Right hindlimb (tissue), 1 donor: ENCODE measurements at regions not wholly inside any gene's neighbourhood (a gene's known extent, or its start where the extent isn't known, plus 50 kb on each side); places are given as distances from the start of the nearest gene placed in this dataset.
"Not testable (repeated sequence)": the region's sequence is repeated elsewhere in the genome, so short reads cannot be mapped to it uniquely, and the experiment has no call there.

Experiments used
- DNase-seq: peaks from one replicate; pipeline ENCODE4 v3.0.0-alpha.2; 2018

GRCh38 chr22:49470741-49471503 is 356.8 kb downstream of the BRD1 start:
- DNase-seq: no peak

- DNase-seq: no peak
Measured at GRCh38 chr22:49469896-49470740, 357.6 kb downstream of the BRD1 start.

GRCh38 chr22:49468487-49469198 is 359.0 kb downstream of the BRD1 start:
- DNase-seq: no peak

DNA sequence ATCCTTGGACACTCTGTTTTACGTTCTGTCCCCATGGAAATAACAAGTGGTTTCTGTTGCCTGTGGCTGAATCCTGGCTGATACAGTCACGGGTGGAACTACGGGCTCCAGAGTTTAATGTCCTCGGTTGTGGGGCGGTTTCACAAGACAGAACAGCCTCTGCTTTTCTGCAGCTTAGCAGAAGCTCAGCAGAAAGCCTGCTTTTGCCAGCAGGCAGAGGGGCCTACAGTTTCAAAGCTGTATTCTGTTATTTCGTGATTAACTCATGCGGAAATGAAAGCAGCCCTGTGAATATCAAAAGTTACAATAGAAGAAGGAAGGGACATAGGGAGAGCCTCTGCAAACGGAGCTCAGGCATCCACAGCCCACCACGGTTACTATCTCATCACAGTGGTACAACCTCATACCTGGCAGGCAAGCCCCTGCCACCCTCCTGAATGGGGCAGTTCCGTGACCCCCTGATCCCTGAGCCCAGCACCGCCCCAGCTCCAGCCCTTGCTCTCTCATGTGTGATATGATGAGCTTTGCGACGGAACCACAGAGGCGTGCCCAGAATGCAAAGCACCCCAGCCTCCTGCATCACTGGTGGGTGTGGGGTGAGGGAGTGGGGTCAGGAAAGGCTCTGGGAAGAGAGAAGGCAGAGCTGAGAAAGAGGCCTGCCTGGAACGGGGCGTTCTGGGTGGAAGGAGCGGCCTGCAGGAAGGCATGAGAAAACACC is 360.6 kb downstream of the BRD1 start:
- DNase-seq: no peak

- DNase-seq: no peak
Measured at GRCh38 chr22:49464037-49464436, 363.6 kb downstream of the BRD1 start.

DNA sequence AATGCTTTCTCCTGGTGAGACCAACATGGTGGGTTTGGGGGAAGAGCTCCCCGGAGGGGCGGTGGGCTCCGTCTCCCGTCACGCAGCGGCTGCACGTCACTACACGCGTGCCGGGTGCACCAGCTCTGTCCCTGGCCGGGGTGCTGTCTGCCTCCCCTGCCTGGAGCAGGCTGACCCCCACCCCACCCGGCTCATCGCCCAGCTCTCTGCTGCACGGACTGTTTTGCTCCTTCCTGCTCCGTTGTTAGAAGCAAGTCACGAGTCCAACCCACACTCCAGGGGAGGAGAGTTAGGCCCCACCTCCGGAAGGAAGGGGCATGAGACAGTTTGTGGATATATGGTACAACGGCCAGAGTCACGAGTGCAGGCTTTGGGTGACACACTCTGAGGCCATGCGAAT is 364.9 kb downstream of the BRD1 start:
- no peak for DNase-seq

DNA sequence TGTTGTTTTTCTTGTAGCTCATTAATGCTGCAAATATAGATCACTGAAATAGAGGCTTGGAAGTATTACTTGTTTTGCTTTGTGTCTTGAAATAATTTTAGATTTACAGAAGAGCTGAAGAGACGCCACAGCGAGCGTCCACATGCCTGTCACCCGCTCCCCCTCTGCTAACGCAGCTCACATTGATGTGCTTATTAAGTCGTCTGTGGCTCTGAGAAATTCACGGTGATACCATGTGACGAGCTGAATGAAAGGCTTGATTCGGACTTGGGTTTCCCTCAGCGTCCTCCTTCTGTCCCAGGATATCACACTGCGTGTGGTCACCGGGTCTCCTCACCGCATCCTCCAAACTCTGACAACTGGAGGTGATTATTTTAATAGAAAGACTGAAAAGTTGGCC is 365.4 kb downstream of the BRD1 start:
- DNase-seq: no peak

DNA sequence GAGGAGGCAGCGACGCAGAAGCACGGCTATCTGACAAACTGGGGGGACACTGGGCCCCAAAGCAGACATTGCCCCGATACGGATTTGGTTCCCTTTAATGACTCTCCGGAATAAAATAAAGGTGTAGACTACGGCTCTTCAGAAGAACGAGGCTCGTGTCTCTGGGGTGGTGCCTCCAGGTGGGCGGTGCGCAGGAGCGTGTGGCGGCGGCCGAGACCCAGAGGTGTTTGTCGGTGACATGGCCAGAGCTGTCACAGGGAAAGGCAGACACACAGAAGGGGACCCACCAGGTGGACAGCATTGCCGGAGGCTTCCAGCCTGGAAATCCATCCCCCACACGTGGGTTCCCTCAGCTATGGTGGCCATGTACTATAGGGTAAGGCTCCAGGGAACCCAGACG is 366.0 kb downstream of the BRD1 start:
- no peak for DNase-seq

DNA sequence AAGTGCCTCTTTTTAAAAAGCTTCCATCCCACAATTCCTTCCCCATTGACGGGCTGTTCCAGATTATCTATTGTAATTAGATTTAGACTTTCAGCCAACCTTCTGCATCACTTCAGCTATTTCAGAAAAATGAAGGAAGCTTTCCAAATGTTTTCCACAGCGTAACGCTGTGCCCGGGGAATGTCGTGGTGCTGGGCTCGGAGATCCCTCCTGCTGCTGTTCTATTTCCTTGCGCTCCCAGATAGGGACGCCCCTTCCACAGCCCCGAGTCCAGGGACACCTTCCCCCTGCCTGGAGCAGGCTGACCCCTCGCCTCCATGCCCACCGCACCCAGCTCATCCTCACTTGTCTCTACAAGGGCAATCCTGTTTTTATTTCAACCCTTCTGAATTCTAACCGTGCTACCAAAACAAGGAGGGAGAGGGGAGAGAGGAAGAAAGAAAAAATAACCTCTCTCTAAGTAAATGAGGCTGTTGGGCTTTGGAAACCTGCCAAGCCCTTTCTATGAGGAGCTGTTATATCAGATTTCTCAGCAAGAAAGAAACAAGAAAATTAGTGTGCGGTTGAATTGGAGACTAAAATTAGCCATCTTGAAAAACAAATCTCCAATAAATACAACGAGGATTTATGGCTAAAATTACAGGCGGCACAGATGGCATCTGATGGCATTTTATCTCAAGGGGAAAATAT is 366.9 kb downstream of the BRD1 start:
- DNase-seq: no peak

- no peak for DNase-seq
Measured at GRCh38 chr22:49460091-49460490, 367.6 kb downstream of the BRD1 start.

- no peak for DNase-seq
Measured at GRCh38 chr22:49458708-49459099, 369.0 kb downstream of the BRD1 start.

DNA sequence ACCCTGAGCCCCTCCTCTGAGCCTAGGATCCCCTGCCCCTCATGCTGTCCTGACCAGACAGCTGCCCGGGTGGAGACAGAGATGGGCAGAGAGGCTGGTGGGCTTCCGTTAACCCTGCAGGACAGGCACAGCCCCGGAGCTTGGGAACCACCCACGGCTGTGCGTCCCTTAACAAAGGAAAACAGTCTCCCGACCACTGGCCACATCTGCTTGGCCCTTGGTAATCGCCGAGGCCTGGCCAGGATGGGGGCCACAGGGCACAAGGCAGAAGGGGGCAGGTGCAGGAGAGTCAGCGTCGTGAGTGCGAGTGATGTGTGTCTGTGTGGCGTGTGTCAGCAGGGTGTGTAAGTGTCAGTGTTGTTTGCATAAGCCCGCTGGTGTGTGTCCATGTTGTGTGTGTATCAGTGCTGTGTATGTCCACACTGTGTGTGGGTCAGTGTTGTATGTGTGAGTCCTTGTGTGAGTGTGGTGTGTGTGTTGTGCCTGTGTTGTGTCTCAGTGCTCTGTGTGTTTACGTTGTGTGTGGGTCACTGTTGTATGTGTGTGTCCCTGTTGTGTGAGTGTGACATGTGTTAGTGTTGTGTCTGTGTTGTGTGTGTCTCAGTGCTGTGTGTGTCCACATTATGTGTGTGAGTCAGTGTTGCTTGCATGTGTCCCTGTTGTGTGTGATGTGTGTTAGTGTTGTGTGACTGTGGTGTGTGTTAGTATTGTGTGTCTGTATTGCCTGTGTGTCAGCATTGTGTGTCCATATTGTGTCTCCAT is 369.5 kb downstream of the BRD1 start:
- DNase-seq: no peak

DNA sequence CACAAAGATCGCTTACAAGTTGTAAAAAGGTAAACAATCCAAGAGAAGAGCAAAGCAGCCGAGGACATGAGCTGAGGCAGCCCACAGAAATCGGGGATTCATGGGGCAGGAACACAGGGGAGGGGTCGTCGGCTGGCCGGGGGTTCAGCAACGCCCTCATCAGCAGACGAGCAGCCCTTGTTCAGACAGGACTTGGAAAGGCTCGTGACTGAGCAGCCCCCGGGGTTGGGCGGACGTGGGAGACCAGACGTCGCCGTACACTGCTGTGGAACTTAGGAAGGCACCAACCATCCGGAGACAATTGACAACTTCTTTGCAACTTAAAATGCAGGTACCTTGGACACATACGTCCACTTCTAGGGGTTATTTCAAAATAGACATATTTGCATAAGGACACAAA is 370.5 kb downstream of the BRD1 start:
- DNase-seq: no peak

DNA sequence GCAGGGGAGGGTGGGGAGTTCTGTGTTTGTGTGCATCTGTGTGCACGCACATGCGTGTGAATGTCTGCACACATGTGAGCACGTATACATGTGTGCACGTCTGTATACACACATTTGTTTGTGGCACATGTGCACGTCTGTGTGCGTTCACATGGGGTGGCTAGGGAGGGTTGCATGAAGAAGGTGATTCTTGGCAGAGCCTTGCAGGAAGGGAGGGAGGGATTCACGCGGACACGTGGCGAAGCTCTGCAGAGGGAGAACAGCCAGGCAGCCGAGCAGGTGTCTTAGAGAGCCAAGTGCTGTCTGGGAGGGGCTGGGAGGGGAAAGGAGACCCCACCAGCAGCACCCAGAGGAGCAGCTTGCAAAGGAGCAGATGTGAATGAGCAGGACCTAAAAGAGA is 372.1 kb downstream of the BRD1 start:
- DNase-seq: no peak

- DNase-seq: no peak
Measured at GRCh38 chr22:49454726-49455125, 372.9 kb downstream of the BRD1 start.

DNA sequence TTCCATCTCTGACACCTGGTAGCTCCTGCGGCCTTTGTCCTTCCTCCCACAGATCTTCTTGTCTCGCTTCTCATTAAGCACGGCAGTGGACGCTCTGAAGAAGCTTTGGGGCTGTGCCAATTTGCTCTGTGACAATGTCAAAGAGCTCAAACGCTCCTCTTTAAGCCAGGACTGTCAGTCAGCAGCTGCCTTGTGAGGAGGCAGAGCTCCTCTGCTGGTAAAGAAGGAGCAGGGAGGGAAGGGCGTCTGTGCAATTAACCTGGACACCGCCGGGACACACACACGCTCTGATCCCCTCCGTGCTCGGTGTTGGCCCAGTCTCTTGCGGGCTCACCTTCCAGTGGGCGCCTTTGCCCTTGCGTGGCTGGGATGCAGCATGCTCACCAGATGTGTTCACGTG is 373.9 kb downstream of the BRD1 start:
- DNase-seq: no peak

GRCh38 chr22:49453019-49453418 is 374.7 kb downstream of the BRD1 start:
- not testable (repeated sequence) for DNase-seq

DNA sequence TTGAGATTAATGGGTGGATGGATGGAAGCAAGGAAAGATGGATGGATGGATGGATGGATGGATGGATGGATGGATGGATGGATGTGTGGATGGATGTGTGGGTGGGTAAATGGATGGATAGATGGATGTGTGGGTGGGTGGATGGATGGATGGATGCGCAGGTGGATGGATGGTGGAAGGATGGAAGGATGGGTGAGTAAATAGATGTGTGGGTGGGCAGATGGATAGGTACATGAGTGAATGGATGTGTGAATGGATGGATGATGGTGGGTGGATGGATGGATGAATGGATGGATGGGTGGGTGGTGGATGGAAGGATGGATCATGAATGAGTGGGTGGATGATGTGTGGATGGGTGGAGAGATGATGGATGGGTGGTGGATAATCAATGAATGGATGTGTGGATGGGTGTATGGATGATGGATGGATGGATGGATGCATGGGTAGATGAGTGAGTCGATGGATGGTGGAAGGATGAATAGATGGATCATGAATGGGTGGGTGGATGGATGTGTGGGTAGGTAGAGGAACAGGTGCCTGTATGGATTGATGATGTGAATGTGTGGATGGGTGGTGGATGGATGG is 375.2 kb downstream of the BRD1 start:
- no peak for DNase-seq

- no peak for DNase-seq
Measured at GRCh38 chr22:49451070-49451840, 376.4 kb downstream of the BRD1 start.

- no peak for DNase-seq
Measured at GRCh38 chr22:49450498-49450897, 377.2 kb downstream of the BRD1 start.
